ENCODE measurements at regions not wholly inside any gene's neighbourhood (a gene's known extent, or its start where the extent isn't known, plus 50 kb on each side); places are given as distances from the start of the nearest gene placed in this dataset.
"Not testable (repeated sequence)": the region's sequence is repeated elsewhere in the genome, so short reads cannot be mapped to it uniquely, and the experiment has no call there.

- no peak for DNase-seq (ENCODE audit: low spot score)
Measured at GRCh38 chr3:64438066-64438465, 212.8 kb upstream of the PRICKLE2 start.

- no peak for DNase-seq (ENCODE audit: low spot score)
Measured at GRCh38 chr3:64437131-64437530, 211.9 kb upstream of the PRICKLE2 start.

GRCh38 chr3:64435023-64435422 lies 209.8 kb upstream of the PRICKLE2 start:
- not testable (repeated sequence) for DNase-seq (ENCODE audit: low spot score)

- DNase-seq (ENCODE audit: low spot score): no peak
Measured at GRCh38 chr3:64432870-64433269, 207.6 kb upstream of the PRICKLE2 start.

GRCh38 chr3:64431526-64432091 lies 206.3 kb upstream of the PRICKLE2 start:
- DNase-seq (ENCODE audit: low spot score): no peak

- DNase-seq (ENCODE audit: low spot score): no peak
Measured at GRCh38 chr3:64427671-64428070, 202.4 kb upstream of the PRICKLE2 start.

GRCh38 chr3:64426551-64426950 lies 201.3 kb upstream of the PRICKLE2 start:
- no peak for DNase-seq (ENCODE audit: low spot score)

GRCh38 chr3:64422932-64423331 lies 197.7 kb upstream of the PRICKLE2 start:
- DNase-seq (ENCODE audit: low spot score): no peak

GRCh38 chr3:64422192-64422591 lies 196.9 kb upstream of the PRICKLE2 start:
- no peak for DNase-seq (ENCODE audit: low spot score)

- no peak for DNase-seq (ENCODE audit: low spot score)
Measured at GRCh38 chr3:64417816-64418215, 192.6 kb upstream of the PRICKLE2 start.

- no peak for DNase-seq (ENCODE audit: low spot score)
Measured at GRCh38 chr3:64414043-64414442, 188.8 kb upstream of the PRICKLE2 start.

GRCh38 chr3:64411101-64411500 lies 185.8 kb upstream of the PRICKLE2 start:
- no peak for DNase-seq (ENCODE audit: low spot score)

GRCh38 chr3:64410226-64410625 lies 185.0 kb upstream of the PRICKLE2 start:
- DNase-seq (ENCODE audit: low spot score): no peak

- no peak for DNase-seq (ENCODE audit: low spot score)
Measured at GRCh38 chr3:64408770-64409169, 183.5 kb upstream of the PRICKLE2 start.

GRCh38 chr3:64406271-64406670 lies 181.0 kb upstream of the PRICKLE2 start:
- DNase-seq (ENCODE audit: low spot score): no peak

GRCh38 chr3:64405211-64405835 lies 180.1 kb upstream of the PRICKLE2 start:
- DNase-seq (ENCODE audit: low spot score): no peak

GRCh38 chr3:64400706-64401105 lies 175.4 kb upstream of the PRICKLE2 start:
- no peak for DNase-seq (ENCODE audit: low spot score)

- peak; percentile 69 for DNase-seq (ENCODE audit: low spot score)
Measured at GRCh38 chr3:64399205-64399800, 174.0 kb upstream of the PRICKLE2 start.

GRCh38 chr3:64398476-64398875 lies 173.2 kb upstream of the PRICKLE2 start:
- DNase-seq (ENCODE audit: low spot score): no peak

GRCh38 chr3:64398006-64398405 lies 172.7 kb upstream of the PRICKLE2 start:
- DNase-seq (ENCODE audit: low spot score): no peak

GRCh38 chr3:64397573-64397972 lies 172.3 kb upstream of the PRICKLE2 start:
- no peak for DNase-seq (ENCODE audit: low spot score)

GRCh38 chr3:64395490-64395889 lies 170.2 kb upstream of the PRICKLE2 start:
- DNase-seq (ENCODE audit: low spot score): no peak

GRCh38 chr3:64393193-64393592 lies 167.9 kb upstream of the PRICKLE2 start:
- no peak for DNase-seq (ENCODE audit: low spot score)

- DNase-seq (ENCODE audit: low spot score): no peak
Measured at GRCh38 chr3:64392001-64392400, 166.7 kb upstream of the PRICKLE2 start.

Data from pons (tissue), 1 donor.